H9 (cell line): ENCODE measurements at regions not wholly inside any gene's neighbourhood (a gene's known extent, or its start where the extent isn't known, plus 50 kb on each side); places are given as distances from the start of the nearest gene placed in this dataset.

Source experiments
- DNase-seq: peaks from one replicate; pipeline ENCODE4 v3.0.0-alpha.2; 2017
- H2AFZ ChIP-seq: one replicate; pipeline ENCODE4 v1.6.1; 2013; ENCODE audit warnings: mild to moderate bottlenecking, low read length, control low read depth, moderate library complexity
- H2AK5ac ChIP-seq: 2 replicates; pipeline ENCODE4 v1.6.1; 2013; ENCODE audit warnings: low read length, control low read depth, mixed read lengths; ENCODE audit not compliant: insufficient read length
- H2BK120ac ChIP-seq: one replicate; pipeline ENCODE4 v1.6.1; 2013; ENCODE audit warnings: low read depth, mild to moderate bottlenecking, low read length, control low read depth, inconsistent platforms; ENCODE audit not compliant: poor library complexity, severe bottlenecking
- H2BK12ac ChIP-seq: 2 replicates; pipeline ENCODE4 v1.6.1; 2013; ENCODE audit warnings: low read length, control low read depth, mixed read lengths, low read depth; ENCODE audit not compliant: insufficient read length
- H2BK15ac ChIP-seq: 2 replicates; pipeline ENCODE4 v1.6.1; 2013; ENCODE audit warnings: low read depth, low read length, control low read depth
- H2BK20ac ChIP-seq: one replicate; pipeline ENCODE4 v1.6.1; 2013; ENCODE audit warnings: low read depth, mild to moderate bottlenecking, low read length, control low read depth, inconsistent platforms; ENCODE audit not compliant: poor library complexity, severe bottlenecking
- H2BK5ac ChIP-seq: 2 replicates; pipeline ENCODE4 v1.6.1; 2013; ENCODE audit warnings: low read length, control low read depth, mixed read lengths; ENCODE audit not compliant: insufficient read length
- H3K14ac ChIP-seq: 2 replicates; pipeline ENCODE4 v1.6.1; 2013; ENCODE audit warnings: low read length, control low read depth; ENCODE audit not compliant: insufficient read depth
- H3K18ac ChIP-seq: 2 replicates; pipeline ENCODE4 v1.6.1; 2013; ENCODE audit warnings: low read depth, mild to moderate bottlenecking, mixed read lengths, low read length, control low read depth; ENCODE audit not compliant: insufficient read length
- H3K23ac ChIP-seq: 2 replicates; pipeline ENCODE4 v1.6.1; 2013; ENCODE audit warnings: low read length, control low read depth, mixed read lengths, low read depth; ENCODE audit not compliant: insufficient read length
- H3K23me2 ChIP-seq: 2 replicates; pipeline ENCODE4 v1.6.1; 2013; ENCODE audit warnings: low read depth, mild to moderate bottlenecking, mixed read lengths, low read length, control low read depth; ENCODE audit not compliant: insufficient read length, poor library complexity, severe bottlenecking
- H3K27ac ChIP-seq: 2 replicates; pipeline ENCODE4 v1.5.1; 2013; ENCODE audit warnings: low read length, control low read depth, mixed read lengths, low read depth; ENCODE audit not compliant: insufficient read length
- H3K27me3 ChIP-seq: 2 replicates; pipeline ENCODE4 v1.6.1; 2013; ENCODE audit warnings: low read length, control low read depth, inconsistent platforms; ENCODE audit not compliant: insufficient read depth
- H3K4ac ChIP-seq: 2 replicates; pipeline ENCODE4 v1.6.1; 2013; ENCODE audit warnings: low read depth, mild to moderate bottlenecking, control low read depth, inconsistent platforms, low read length, moderate library complexity
- H3K4me1 ChIP-seq: 2 replicates; pipeline ENCODE4 v1.6.1; 2013; ENCODE audit warnings: low read length, control low read depth, inconsistent platforms; ENCODE audit not compliant: insufficient read depth
- H3K4me2 ChIP-seq: 2 replicates; pipeline ENCODE4 v1.6.1; 2013; ENCODE audit warnings: low read length, control low read depth, mixed read lengths; ENCODE audit not compliant: insufficient read length, insufficient read depth
- H3K56ac ChIP-seq: 2 replicates; pipeline ENCODE4 v1.6.1; 2013; ENCODE audit warnings: low read depth, mild to moderate bottlenecking, mixed read lengths, low read length, control low read depth; ENCODE audit not compliant: insufficient read length
- H3K79me1 ChIP-seq: 2 replicates; pipeline ENCODE4 v1.6.1; 2013; ENCODE audit warnings: low read depth, mild to moderate bottlenecking, moderate library complexity, low read length, control low read depth, inconsistent platforms; ENCODE audit not compliant: insufficient read depth, poor library complexity, severe bottlenecking
- H3K79me2 ChIP-seq: 2 replicates; pipeline ENCODE4 v1.6.1; 2013; ENCODE audit warnings: low read length, control low read depth, inconsistent platforms; ENCODE audit not compliant: insufficient read depth
- H3K9ac ChIP-seq: 2 replicates; pipeline ENCODE4 v1.6.1; 2013; ENCODE audit warnings: low read length, control low read depth, mixed read lengths; ENCODE audit not compliant: insufficient read length; ENCODE audit errors: extremely low read depth
- H3K9me3 ChIP-seq: one replicate; pipeline ENCODE4 v1.6.1; 2013; ENCODE audit warnings: low read depth, low read length, inconsistent platforms; ENCODE audit not compliant: control insufficient read depth
- H3T11ph ChIP-seq: one replicate; pipeline ENCODE4 v1.6.1; 2013; ENCODE audit warnings: mild to moderate bottlenecking, low read length, control low read depth, inconsistent platforms
- H4K20me1 ChIP-seq: one replicate; pipeline ENCODE4 v1.6.1; 2013; ENCODE audit not compliant: control insufficient read depth, insufficient read length, insufficient read depth
- H4K5ac ChIP-seq: 2 replicates; pipeline ENCODE4 v1.6.1; 2013; ENCODE audit warnings: low read depth, mild to moderate bottlenecking, mixed read lengths, low read length, control low read depth; ENCODE audit not compliant: insufficient read length
- H4K8ac ChIP-seq: replicated peaks from 2 replicates; pipeline ENCODE4 v1.6.1; 2013; ENCODE audit warnings: low read length, control low read depth, mixed read lengths, low read depth; ENCODE audit not compliant: insufficient read length
- H4K91ac ChIP-seq: 2 replicates; pipeline ENCODE4 v1.6.1; 2013; ENCODE audit warnings: low read depth, mild to moderate bottlenecking, moderate library complexity, mixed read lengths, low read length, control low read depth; ENCODE audit not compliant: insufficient read length
- H3K27ac Mint-ChIP-seq, 3 experiments: 2 replicates in 2 of 3; 3 replicates in 1 of 3; pipeline ENCODE4 v1.8.0; 2020 to 2021; ENCODE audit warnings: mixed read lengths in 3 of 3, mild to moderate bottlenecking in 1 of 3, moderate library complexity in 1 of 3
- H3K27me3 Mint-ChIP-seq: 2 replicates; pipeline ENCODE4 v1.8.0; 2021; ENCODE audit warnings: low read depth, mild to moderate bottlenecking, moderate library complexity, mixed read lengths
- H3K36me3 Mint-ChIP-seq, 3 experiments: 2 replicates in 2 of 3; 3 replicates in 1 of 3; pipeline ENCODE4 v1.8.0; 2020 to 2021; ENCODE audit warnings: low read depth in 3 of 3, mixed read lengths in 3 of 3; ENCODE audit not compliant: insufficient read depth in 1 of 3
- H3K4me1 Mint-ChIP-seq, 2 experiments: 2 replicates each; pipeline ENCODE4 v1.8.0; 2020; ENCODE audit warnings: mixed read lengths in 2 of 2
- H3K4me3 Mint-ChIP-seq, 2 experiments: 2 replicates in 1 of 2; 3 replicates in 1 of 2; pipeline ENCODE4 v1.8.0; 2020 to 2021; ENCODE audit warnings: mild to moderate bottlenecking in 2 of 2, mixed read lengths in 2 of 2, moderate library complexity in 1 of 2
- H3K9me3 Mint-ChIP-seq, 2 experiments: 2 replicates in 1 of 2; 3 replicates in 1 of 2; pipeline ENCODE4 v1.8.0; 2020; ENCODE audit warnings: mild to moderate bottlenecking in 2 of 2, mixed read lengths in 2 of 2, moderate library complexity in 1 of 2
- CTCF ChIP-seq: fragments of 200-600 bp; sonication (generic); conservative IDR thresholded peaks from 3 replicates; pipeline ENCODE4 v1.8.0; 2021; ENCODE audit warnings: antibody characterized with exemption, mild to moderate bottlenecking

GRCh38 chr7:142408794-142409193 is 150.9 kb upstream of the PRSS58 start:
- no peak overlapping the region for H3K18ac ChIP-seq
- TF ChIP-seq CTCF = no peak
- no peaks in the 10 kb centered on the region; a peak in 1 of 5 replicates for H3K9me3 Mint-ChIP-seq
- no peak overlapping the region for H3K4me3 Mint-ChIP-seq
- no peak overlapping the region for H3T11ph ChIP-seq
- H2BK120ac ChIP-seq = no peak overlapping the region
- no peak for DNase-seq
- no peaks in the 10 kb centered on the region for H3K27me3 ChIP-seq
- no peak overlapping the region for H3K23ac ChIP-seq
- no peaks in the 10 kb centered on the region for H3K36me3 Mint-ChIP-seq
- no peak overlapping the region for H3K4me2 ChIP-seq
- H3K27ac Mint-ChIP-seq = no peak overlapping the region
- no peak overlapping the region for H3K56ac ChIP-seq
- H2BK5ac ChIP-seq = no peak overlapping the region
- H3K27me3 Mint-ChIP-seq = no peaks in the 10 kb centered on the region; the same call in 1 of the 2 replicates
- H3K9me3 ChIP-seq = no peaks in the 10 kb centered on the region
- no peak overlapping the region for H4K91ac ChIP-seq
- H3K4me1 Mint-ChIP-seq = peaks cover 2 to 3% of the 10 kb centered on the region in 2 experiments; a peak in 2 of 4 replicates
- H3K27ac ChIP-seq = no peak overlapping the region
- H3K79me1 ChIP-seq = no peaks in the 10 kb centered on the region
- no peak overlapping the region for H3K4ac ChIP-seq
- no peak overlapping the region for H2BK12ac ChIP-seq
- H4K8ac ChIP-seq = no peak overlapping the region
- H2AFZ ChIP-seq = no peak overlapping the region
- no peak overlapping the region for H2BK15ac ChIP-seq
- no peak overlapping the region for H4K5ac ChIP-seq
- no peaks in the 10 kb centered on the region for H3K79me2 ChIP-seq
- H3K23me2 ChIP-seq = no peaks in the 10 kb centered on the region
- no peak overlapping the region for H3K9ac ChIP-seq
- H2AK5ac ChIP-seq = no peak overlapping the region
- H2BK20ac ChIP-seq = no peak overlapping the region
- H4K20me1 ChIP-seq = no peaks in the 10 kb centered on the region
- no peaks in the 10 kb centered on the region for H3K4me1 ChIP-seq
- no peak overlapping the region for H3K14ac ChIP-seq
